Coronary artery (tissue), 2 donors: ENCODE measurements at regions not wholly inside any gene's neighbourhood (a gene's known extent, or its start where the extent isn't known, plus 50 kb on each side); places are given as distances from the start of the nearest gene placed in this dataset.
A peak's percentile ranks its signal among the peaks of the same experiment; 100 is the strongest.

Experiments
- DNase-seq: peaks from one replicate; pipeline ENCODE4 v3.0.0-alpha.2; 2017; ENCODE audit warnings: low spot score
- H3K27ac ChIP-seq, 2 donors: fragments of 200-600 bp; sonication (generic); one replicate each; pipeline ENCODE4 v1.5.1; 2016 to 2019
- H3K4me3 ChIP-seq: fragments of 200-600 bp; sonication (generic); 2 replicates; pipeline ENCODE4 v1.5.1; 2016; ENCODE audit warnings: mild to moderate bottlenecking, moderate library complexity
- CTCF ChIP-seq: fragments of 200-600 bp; sonication (generic); IDR thresholded peaks from one replicate; pipeline ENCODE4 v1.5.1; 2019; ENCODE audit warnings: antibody characterized with exemption

DNA sequence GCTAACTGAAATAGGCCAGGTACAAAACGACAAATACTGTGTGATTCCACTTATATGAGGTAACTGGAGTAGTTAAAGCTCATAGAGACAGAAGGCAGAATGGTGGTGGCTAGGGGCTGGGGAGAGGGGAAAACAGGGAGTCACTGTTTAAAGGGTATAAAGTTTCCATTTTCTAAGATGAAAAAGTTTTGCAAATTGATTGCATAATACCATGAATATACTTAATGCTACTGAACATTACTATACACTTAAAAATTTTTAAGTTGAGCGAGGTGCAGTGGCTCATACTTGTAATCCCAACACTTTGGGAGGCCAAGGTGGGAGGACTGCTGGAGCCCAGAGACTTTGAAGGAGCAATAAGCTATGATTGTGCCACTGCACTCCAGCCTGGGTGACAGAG, 138.6 kb upstream of the ARID1B start:
- Histone ChIP-seq H3K4me3 (no peak overlapping the region), H3K27ac (no peak overlapping the region)
- no peak for TF ChIP-seq CTCF
- DNase-seq, result no peak

DNA sequence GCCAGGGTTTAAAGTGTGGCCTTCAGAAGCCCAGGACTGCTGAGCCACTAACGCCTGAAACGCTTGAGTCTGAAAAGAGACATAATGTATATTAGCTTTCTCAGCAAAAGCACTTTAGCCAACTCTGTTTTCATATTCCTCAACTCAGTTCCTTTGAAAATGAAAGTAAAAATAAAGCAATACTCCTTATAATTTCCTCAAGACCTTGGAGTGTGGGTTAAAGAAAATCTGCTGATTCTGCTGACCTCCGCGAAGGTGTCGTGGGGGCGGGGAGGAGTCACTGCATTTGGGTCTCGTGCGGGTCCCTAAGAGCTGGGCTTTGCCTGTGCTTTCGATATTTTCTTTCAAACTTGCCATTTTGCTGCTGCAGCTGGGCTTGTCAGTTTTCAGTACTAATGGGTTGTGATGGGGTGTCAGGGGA, 142.2 kb upstream of the ARID1B start:
- Histone ChIP-seq H3K27ac (no peak overlapping the region), H3K4me3 (peak overlapping the region; percentile 52)
- DNase-seq, result no peak
- TF ChIP-seq CTCF, result no peak

- no peak overlapping the region for H3K27ac ChIP-seq
- H3K4me3 ChIP-seq, result no peak overlapping the region
- no peak for TF ChIP-seq CTCF
- DNase-seq, result no peak
These were observed 143.1 kb upstream of the ARID1B start for GRCh38 chr6:156634048-156634447.

DNA sequence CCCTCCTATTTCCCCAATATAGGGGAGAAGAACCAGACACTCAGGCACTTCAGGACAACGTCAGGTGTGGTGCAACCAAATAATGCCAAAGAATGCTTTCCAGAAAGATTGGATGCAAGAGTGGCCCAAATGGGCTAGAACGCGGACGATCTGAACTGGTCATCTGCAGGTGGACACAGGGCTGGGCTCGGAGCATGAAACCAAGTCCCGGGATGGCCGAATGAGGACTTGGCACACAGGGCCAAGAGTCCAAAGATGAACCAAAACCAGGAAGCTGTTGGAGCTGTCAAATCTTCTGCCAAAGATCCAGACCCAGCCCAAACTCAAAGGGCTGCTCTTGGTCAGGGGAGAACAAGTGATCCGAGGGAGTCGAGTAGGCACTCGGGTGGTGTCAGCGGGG, 143.9 kb upstream of the ARID1B start:
- no peak for TF ChIP-seq CTCF
- Histone ChIP-seq H3K27ac (no peak overlapping the region), H3K4me3 (no peak overlapping the region)
- no peak for DNase-seq

DNA sequence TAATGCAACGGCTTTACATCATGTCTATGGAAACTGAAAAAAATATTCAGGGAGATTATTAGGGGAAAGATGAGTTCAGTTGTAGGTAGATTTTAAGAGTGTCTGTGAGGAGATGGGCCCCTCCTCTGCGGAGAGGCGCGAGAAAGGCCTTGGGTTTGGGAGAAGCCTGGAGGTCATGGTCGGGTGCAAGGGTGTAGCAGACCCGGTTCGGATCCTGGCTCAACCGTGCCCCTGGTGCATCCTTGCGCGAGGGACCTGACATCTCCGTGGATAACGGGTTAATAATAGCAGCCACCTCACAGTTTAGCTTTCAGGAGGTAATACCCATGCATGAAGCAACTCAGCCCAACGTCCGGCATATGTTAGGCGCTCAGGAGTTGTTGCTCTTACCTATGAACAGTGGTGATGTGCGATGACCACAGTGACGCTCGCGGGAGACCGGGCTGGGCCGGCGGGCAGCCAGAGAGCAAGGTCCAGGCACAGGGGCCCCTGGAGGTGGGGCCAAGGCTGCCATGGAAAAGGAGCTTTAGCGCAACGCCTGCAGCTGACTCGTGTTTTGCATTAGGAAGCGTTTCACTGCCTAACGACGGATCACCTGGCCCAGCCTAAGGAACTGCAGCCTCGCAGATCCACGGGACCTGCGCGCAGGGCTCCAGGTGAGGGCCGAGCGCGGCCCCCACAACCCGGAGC, 146.4 kb upstream of the ARID1B start:
- Histone ChIP-seq H3K27ac (no peak overlapping the region), H3K4me3 (no peak overlapping the region)

DNA sequence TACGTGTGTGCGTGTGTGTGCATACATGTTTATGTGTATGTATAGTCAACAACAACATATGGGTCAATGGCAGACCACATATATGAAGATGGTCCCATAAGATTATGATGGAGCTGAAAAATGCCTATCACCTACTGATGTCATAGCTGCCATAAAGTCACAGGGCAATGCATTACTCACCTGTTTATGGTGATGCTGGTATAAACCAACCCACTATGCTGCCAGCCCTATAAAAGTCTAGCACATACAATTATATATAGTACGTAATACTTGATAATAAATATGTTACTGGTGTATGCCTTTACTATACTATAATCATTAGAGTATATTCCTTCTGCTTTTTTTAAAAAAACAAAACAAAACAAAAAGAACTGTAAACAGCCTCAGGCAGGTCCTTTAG, 148.4 kb upstream of the ARID1B start:
- no peak overlapping the region for H3K27ac ChIP-seq
- no peak for TF ChIP-seq CTCF
- no peak for DNase-seq
- no peak overlapping the region for H3K4me3 ChIP-seq

More for the DNA sequence above, 146.4 kb upstream of the ARID1B start:
- TF ChIP-seq CTCF, result no peak
- no peak for DNase-seq

DNA sequence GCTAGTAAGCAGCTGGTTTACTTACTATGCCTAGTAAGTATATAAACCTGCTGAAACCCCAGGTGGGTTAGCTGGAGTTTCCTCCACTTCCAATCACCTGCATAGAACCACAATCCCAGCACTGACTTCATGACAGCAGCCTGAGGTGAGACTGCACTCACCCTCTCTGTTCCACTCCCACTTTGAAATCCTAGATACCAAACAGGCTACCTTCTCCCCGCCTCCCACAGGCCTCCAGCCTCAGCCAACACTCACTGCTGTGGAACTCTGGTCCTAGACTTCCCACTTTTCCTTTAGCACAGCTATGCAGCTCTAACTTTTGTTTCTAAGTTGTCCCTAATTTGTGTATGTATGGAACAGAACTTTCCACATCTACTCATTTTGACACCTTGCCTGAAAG, 149.7 kb upstream of the ARID1B start:
- no peak for DNase-seq
- no peak for TF ChIP-seq CTCF
- H3K4me3 ChIP-seq, result no peak overlapping the region
- H3K27ac ChIP-seq, result no peak overlapping the region
